IMR-90 (cell line): ENCODE measurements at regions not wholly inside any gene's neighbourhood (a gene's known extent, or its start where the extent isn't known, plus 50 kb on each side); places are given as distances from the start of the nearest gene placed in this dataset.

Source experiments
- ATAC-seq: fragments of 200-7000 bp; cut with Tn5 transposase; 2 replicates; pipeline ENCODE4 v1.9.1; 2020; ENCODE audit warnings: low read depth, mild to moderate bottlenecking, moderate library complexity
- BruUV-seq: library from RNA; stranded (reverse); fragments of 400-500 nt; replicated peaks from 2 replicates; lab custom pipeline; 2021; lab: Mats Ljungman, UMichigan
- CTCF ChIA-PET: fragments of 300-600 bp; formaldehyde crosslinking; extraction: SDS; loops from one replicate; lab custom pipeline; 2021; ENCODE audit warnings: antibody characterized with exemption; lab: Yijun Ruan, JAX
- POLR2A ChIA-PET: fragments of 300-600 bp; sonication (Branson Sonifier 250); formaldehyde crosslinking; loops from one replicate; lab custom pipeline; 2022; ENCODE audit warnings: antibody characterized with exemption; ENCODE audit not compliant: unreplicated experiment; lab: Charles Lee
- DNase-seq: peaks from one replicate; pipeline ENCODE4 v3.0.0; 2013
- H2AFZ ChIP-seq: replicated peaks from 2 replicates; pipeline ENCODE3; 2013; ENCODE audit warnings: low read length, mild to moderate bottlenecking; ENCODE audit not compliant: poor library complexity
- H2AK5ac ChIP-seq: 2 replicates; pipeline ENCODE4 v1.6.1; 2013; ENCODE audit warnings: low read depth, low read length, inconsistent platforms
- H2AK9ac ChIP-seq: replicated peaks from 2 replicates; pipeline ENCODE3; 2013; ENCODE audit warnings: mild to moderate bottlenecking, low read depth, low read length, moderate library complexity; ENCODE audit not compliant: poor library complexity
- H2BK120ac ChIP-seq: 2 replicates; pipeline ENCODE4 v1.6.1; 2013; ENCODE audit warnings: low read depth, low read length, inconsistent platforms
- H2BK15ac ChIP-seq: 3 replicates; pipeline ENCODE4 v1.6.1; 2013; ENCODE audit warnings: low read depth, low read length, inconsistent platforms
- H2BK20ac ChIP-seq: 2 replicates; pipeline ENCODE4 v1.6.1; 2013; ENCODE audit warnings: low read depth, mild to moderate bottlenecking, inconsistent platforms, low read length, moderate library complexity
- H2BK5ac ChIP-seq: 2 replicates; pipeline ENCODE4 v1.6.1; 2013; ENCODE audit warnings: mild to moderate bottlenecking, low read depth, low read length, inconsistent platforms; ENCODE audit not compliant: poor library complexity, severe bottlenecking
- H3K14ac ChIP-seq: replicated peaks from 2 replicates; pipeline ENCODE4 v1.6.1; 2013; ENCODE audit warnings: low read depth, low read length, inconsistent platforms
- H3K18ac ChIP-seq: 2 replicates; pipeline ENCODE4 v1.6.1; 2013; ENCODE audit warnings: low read depth, low read length, control low read depth
- H3K23ac ChIP-seq: 2 replicates; pipeline ENCODE4 v1.6.1; 2013; ENCODE audit warnings: low read depth, low read length, inconsistent platforms
- H3K27ac ChIP-seq: 2 replicates; pipeline ENCODE4 v1.5.1; 2013; ENCODE audit warnings: mild to moderate bottlenecking, control low read depth, low read length; ENCODE audit not compliant: insufficient read depth
- H3K27me3 ChIP-seq: 2 replicates; pipeline ENCODE4 v1.6.1; 2013; ENCODE audit warnings: low read length; ENCODE audit not compliant: control insufficient read depth, insufficient read depth
- H3K36me3 ChIP-seq: 2 replicates; pipeline ENCODE4 v1.6.1; 2013; ENCODE audit warnings: low read length, mixed read lengths; ENCODE audit not compliant: control insufficient read depth, insufficient read depth
- H3K4ac ChIP-seq: 2 replicates; pipeline ENCODE4 v1.6.1; 2013; ENCODE audit warnings: low read depth, low read length, inconsistent platforms
- H3K4me1 ChIP-seq: 2 replicates; pipeline ENCODE4 v1.6.1; 2013; ENCODE audit warnings: low read length, mixed read lengths; ENCODE audit not compliant: control insufficient read depth, insufficient read depth
- H3K4me2 ChIP-seq: 2 replicates; pipeline ENCODE4 v1.6.1; 2013; ENCODE audit warnings: low read depth, mild to moderate bottlenecking, control low read depth, low read length, moderate library complexity
- H3K4me3 ChIP-seq: 2 replicates; pipeline ENCODE4 v1.5.1; 2013; ENCODE audit warnings: low read depth, mild to moderate bottlenecking, control low read depth, low read length, moderate library complexity; ENCODE audit not compliant: insufficient read depth
- H3K56ac ChIP-seq: 2 replicates; pipeline ENCODE4 v1.6.1; 2013; ENCODE audit warnings: low read length, inconsistent platforms; ENCODE audit not compliant: insufficient read depth; ENCODE audit errors: extremely low read depth
- H3K79me1 ChIP-seq, 2 experiments: 2 replicates each; pipeline ENCODE4 v1.6.1; 2013; ENCODE audit warnings: low read length in 2 of 2, inconsistent platforms in 1 of 2, low read depth in 1 of 2
- H3K9ac ChIP-seq: 2 replicates; pipeline ENCODE4 v1.6.1; 2013; ENCODE audit warnings: low read depth, low read length, control low read depth
- H3K9me1 ChIP-seq: 2 replicates; pipeline ENCODE4 v1.6.1; 2013; ENCODE audit warnings: low read length, inconsistent platforms; ENCODE audit not compliant: insufficient read depth
- H3K9me3 ChIP-seq: 2 replicates; pipeline ENCODE4 v1.6.1; 2013; ENCODE audit warnings: low read length; ENCODE audit not compliant: control insufficient read depth, insufficient read depth
- H4K20me1 ChIP-seq: 2 replicates; pipeline ENCODE4 v1.6.1; 2013; ENCODE audit warnings: low read length, inconsistent platforms; ENCODE audit not compliant: insufficient read depth
- H4K5ac ChIP-seq: 2 replicates; pipeline ENCODE4 v1.6.1; 2013; ENCODE audit warnings: mild to moderate bottlenecking, low read depth, low read length, control low read depth
- H4K8ac ChIP-seq, 2 experiments: 2 replicates each; pipeline ENCODE4 v1.6.1; 2013; ENCODE audit warnings: low read depth in 2 of 2, low read length in 2 of 2, control low read depth in 1 of 2, inconsistent platforms in 1 of 2
- H4K91ac ChIP-seq: 2 replicates; pipeline ENCODE4 v1.6.1; 2013; ENCODE audit warnings: low read depth, low read length, inconsistent platforms; ENCODE audit not compliant: insufficient read depth
- BHLHE40 ChIP-seq: fragments of 150-350 bp; IDR thresholded peaks from 2 replicates; pipeline ENCODE4 v1.6.1; 2016; ENCODE audit warnings: mild to moderate bottlenecking, low read depth, low read length
- CEBPB ChIP-seq: IDR thresholded peaks from 2 replicates; pipeline ENCODE4 v1.6.1; 2012; ENCODE audit warnings: low read depth, low read length, improper control_type of control experiment
- CHD1 ChIP-seq: IDR thresholded peaks from 2 replicates; pipeline ENCODE4 v1.6.1; 2012; ENCODE audit warnings: low read depth, low read length, improper control_type of control experiment
- ELK1 ChIP-seq: fragments of 150-350 bp; IDR thresholded peaks from 2 replicates; pipeline ENCODE4 v1.6.1; 2016; ENCODE audit warnings: low read depth, mild to moderate bottlenecking, low read length, moderate library complexity, borderline replicate concordance
- FOS ChIP-seq: fragments of 150-350 bp; IDR thresholded peaks from 2 replicates; pipeline ENCODE4 v1.6.1; 2016; ENCODE audit warnings: low read depth, low read length
- MAZ ChIP-seq: IDR thresholded peaks from 2 replicates; pipeline ENCODE4 v1.6.1; 2012; ENCODE audit warnings: low read depth, mild to moderate bottlenecking, low read length, improper control_type of control experiment, moderate library complexity, borderline replicate concordance
- MXI1 ChIP-seq: IDR thresholded peaks from 2 replicates; pipeline ENCODE4 v1.6.1; 2012; ENCODE audit warnings: low read depth, mild to moderate bottlenecking, low read length, moderate library complexity, borderline replicate concordance
- NFE2L2 ChIP-seq: fragments of 150-350 bp; IDR thresholded peaks from 2 replicates; pipeline ENCODE4 v1.6.1; 2016; ENCODE audit warnings: low read depth, mild to moderate bottlenecking, low read length
- POLR2A ChIP-seq: IDR thresholded peaks from 2 replicates; pipeline ENCODE4 v1.6.1; 2012; ENCODE audit warnings: mild to moderate bottlenecking, low read depth, low read length
- RAD21 ChIP-seq: IDR thresholded peaks from 2 replicates; pipeline ENCODE4 v1.6.1; 2012; ENCODE audit warnings: low read length, improper control_type of control experiment
- RCOR1 ChIP-seq: IDR thresholded peaks from 2 replicates; pipeline ENCODE4 v1.6.1; 2012; ENCODE audit warnings: mild to moderate bottlenecking, low read length, improper control_type of control experiment; ENCODE audit not compliant: insufficient replicate concordance
- SMC3 ChIP-seq: fragments of 150-350 bp; IDR thresholded peaks from 2 replicates; pipeline ENCODE4 v1.6.1; 2016; ENCODE audit warnings: low read depth, mild to moderate bottlenecking, antibody characterized with exemption, low read length, moderate library complexity
- dilution Hi-C: fragments of 300-500 bp; cut with HindIII; formaldehyde crosslinking; loops from one replicate; pipeline ENCODE4 v1.14.3; 2018; ENCODE audit warnings: low sequenced_read_pairs; ENCODE audit not compliant: unreplicated experiment
- in situ Hi-C: fragments of 300-500 bp; cut with MboI; formaldehyde crosslinking; loops from 3 replicates; pipeline ENCODE4 v1.14.3; 2019; ENCODE audit warnings: low sequenced_read_pairs, inconsistent platforms, mixed read lengths
- intact Hi-C: fragments of 100-400 bp; cut with micrococcal nuclease; formaldehyde crosslinking; loops from 2 replicates; pipeline ENCODE4 v1.10.0; 2022
- TF ChIP-seq, protein P1 (sequence below): fragments of 150-350 bp; IDR thresholded peaks from 2 replicates; pipeline ENCODE4 v1.6.1; 2017; ENCODE audit warnings: mild to moderate bottlenecking, antibody characterized with exemption, low read length, low read depth

DNA sequence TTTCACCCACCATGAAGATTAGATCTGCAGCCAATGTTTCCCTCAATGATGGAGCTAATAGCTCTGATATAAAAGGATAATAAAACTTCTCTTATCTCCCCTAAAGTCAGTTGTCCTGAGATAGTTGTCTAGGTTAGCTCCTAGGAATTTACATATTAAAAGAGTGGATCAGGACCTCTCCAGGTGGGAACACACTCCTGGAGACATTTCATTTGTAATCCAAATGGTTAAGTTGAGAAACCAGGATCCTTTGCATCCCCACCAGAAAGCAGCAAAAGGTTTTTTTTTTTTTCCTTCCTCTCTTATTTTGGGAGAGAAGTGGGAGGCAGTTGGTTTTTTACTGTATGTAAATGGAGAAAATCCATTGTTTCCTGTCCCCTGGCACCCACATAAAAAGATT, 182.5 kb upstream of the FBXL17 start:
- Histone ChIP-seq H3K23ac (no peak overlapping the region), H3K14ac (no peak overlapping the region), H3K9ac (no peak overlapping the region), H4K8ac (no peak overlapping the region), H4K20me1 (no peaks in the 10 kb centered on the region), H3K79me1 (0 out of 4 replicates have a peak, but pooled peaks cover 0 to 3% of the 10 kb centered on the region in 2 experiments), H2BK15ac (no peak overlapping the region), H3K27ac (no peak overlapping the region), H4K91ac (no peak overlapping the region), H2AFZ (no peak overlapping the region), H3K36me3 (no peaks in the 10 kb centered on the region), H3K9me3 (no peaks in the 10 kb centered on the region), H4K5ac (no peak overlapping the region), H3K18ac (no peak overlapping the region), H3K4me3 (no peak overlapping the region), H3K56ac (no peak overlapping the region), H3K4me2 (no peak overlapping the region), H2BK120ac (no peak overlapping the region), H3K27me3 (no peaks in the 10 kb centered on the region), H3K4me1 (peaks cover 10% of the 10 kb centered on the region), H2BK5ac (no peak overlapping the region), H3K9me1 (peaks cover 9% of the 10 kb centered on the region; the same call in 1 of the 2 replicates), H2BK20ac (no peak overlapping the region), H2AK5ac (no peak overlapping the region), H3K4ac (no peak overlapping the region), H2AK9ac (no peak overlapping the region)
- ChIA-PET CTCF (no interaction called here), POLR2A (no interaction called here)
- intact Hi-C loops = no loop called here
- BruUV-seq = no TSS peak
- ATAC-seq = no peak
- in situ Hi-C loops = no loop called here
- TF ChIP-seq RCOR1 = no peak
- TF ChIP-seq ELK1 = no peak
- no peak for TF ChIP-seq CEBPB
- TF ChIP-seq, protein P1, sequence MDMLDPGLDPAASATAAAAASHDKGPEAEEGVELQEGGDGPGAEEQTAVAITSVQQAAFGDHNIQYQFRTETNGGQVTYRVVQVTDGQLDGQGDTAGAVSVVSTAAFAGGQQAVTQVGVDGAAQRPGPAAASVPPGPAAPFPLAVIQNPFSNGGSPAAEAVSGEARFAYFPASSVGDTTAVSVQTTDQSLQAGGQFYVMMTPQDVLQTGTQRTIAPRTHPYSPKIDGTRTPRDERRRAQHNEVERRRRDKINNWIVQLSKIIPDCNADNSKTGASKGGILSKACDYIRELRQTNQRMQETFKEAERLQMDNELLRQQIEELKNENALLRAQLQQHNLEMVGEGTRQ = no peak
- no peak for TF ChIP-seq NFE2L2
- no peak for TF ChIP-seq SMC3
- no peak for TF ChIP-seq CHD1
- TF ChIP-seq MAZ = no peak
- TF ChIP-seq RAD21 = no peak
- no peak for TF ChIP-seq BHLHE40
- TF ChIP-seq MXI1 = no peak
- no peak for TF ChIP-seq POLR2A
- TF ChIP-seq FOS = no peak
- dilution Hi-C loops = no loop called here
- no peak for DNase-seq
